Glutamatergic neuron (in vitro differentiated cells): ENCODE measurements at regions not wholly inside any gene's neighbourhood (a gene's known extent, or its start where the extent isn't known, plus 50 kb on each side); places are given as distances from the start of the nearest gene placed in this dataset.

Experiments
- DNase-seq: peaks from one replicate; pipeline ENCODE4 v3.0.0; 2022
- H3K27ac Mint-ChIP-seq: one replicate; pipeline ENCODE4 v1.8.0; 2020; ENCODE audit warnings: mild to moderate bottlenecking, mixed read lengths, inconsistent platforms; ENCODE audit not compliant: unreplicated experiment
- H3K27me3 Mint-ChIP-seq: one replicate; pipeline ENCODE4 v1.8.0; 2020; ENCODE audit warnings: mild to moderate bottlenecking, moderate library complexity, mixed read lengths, inconsistent platforms; ENCODE audit not compliant: unreplicated experiment
- H3K36me3 Mint-ChIP-seq: one replicate; pipeline ENCODE4 v1.8.0; 2020; ENCODE audit warnings: mild to moderate bottlenecking, mixed read lengths, inconsistent platforms; ENCODE audit not compliant: unreplicated experiment
- H3K4me1 Mint-ChIP-seq: one replicate; pipeline ENCODE4 v1.8.0; 2020; ENCODE audit warnings: mild to moderate bottlenecking, low read depth, mixed read lengths, inconsistent platforms; ENCODE audit not compliant: unreplicated experiment
- H3K4me3 Mint-ChIP-seq: one replicate; pipeline ENCODE4 v1.8.0; 2020; ENCODE audit warnings: mild to moderate bottlenecking, mixed read lengths, inconsistent platforms; ENCODE audit not compliant: unreplicated experiment
- H3K9me3 Mint-ChIP-seq: one replicate; pipeline ENCODE4 v1.8.0; 2020; ENCODE audit warnings: mild to moderate bottlenecking, moderate library complexity, mixed read lengths, inconsistent platforms; ENCODE audit not compliant: unreplicated experiment
- CTCF ChIP-seq: fragments of 200-600 bp; sonication (generic); IDR thresholded peaks from one replicate; pipeline ENCODE4 v1.5.0; 2021; ENCODE audit not compliant: partially characterized antibody, unreplicated experiment

GRCh38 chr4:110372485-110372884 lies 103.5 kb upstream of the ENPEP start:
- Mint-ChIP-seq H3K27ac (no peak overlapping the region), H3K4me3 (no peak overlapping the region), H3K27me3 (no peaks in the 10 kb centered on the region), H3K9me3 (no peaks in the 10 kb centered on the region), H3K36me3 (no peaks in the 10 kb centered on the region), H3K4me1 (no peaks in the 10 kb centered on the region)
- DNase-seq: no peak
- no peak for TF ChIP-seq CTCF

GRCh38 chr4:110371016-110371770 lies 104.8 kb upstream of the ENPEP start:
- Mint-ChIP-seq H3K27me3 (no peaks in the 10 kb centered on the region), H3K27ac (no peak overlapping the region), H3K9me3 (no peaks in the 10 kb centered on the region), H3K4me1 (no peaks in the 10 kb centered on the region), H3K36me3 (no peaks in the 10 kb centered on the region), H3K4me3 (no peak overlapping the region)
- TF ChIP-seq CTCF: no peak
- DNase-seq: no peak

- TF ChIP-seq CTCF: no peak
- Mint-ChIP-seq H3K4me1 (peaks cover 11% of the 10 kb centered on the region), H3K27me3 (no peaks in the 10 kb centered on the region), H3K27ac (no peak overlapping the region), H3K9me3 (no peaks in the 10 kb centered on the region), H3K4me3 (no peak overlapping the region), H3K36me3 (no peaks in the 10 kb centered on the region)
- no peak for DNase-seq
These were observed 107.5 kb upstream of the ENPEP start for GRCh38 chr4:110368409-110368808.

GRCh38 chr4:110367156-110367555 lies 108.8 kb upstream of the ENPEP start:
- Mint-ChIP-seq H3K27me3 (no peaks in the 10 kb centered on the region), H3K9me3 (no peaks in the 10 kb centered on the region), H3K4me1 (peaks cover 11% of the 10 kb centered on the region), H3K4me3 (no peak overlapping the region), H3K27ac (no peak overlapping the region), H3K36me3 (no peaks in the 10 kb centered on the region)
- no peak for DNase-seq
- TF ChIP-seq CTCF: no peak

- no peak overlapping the region for H3K4me3 Mint-ChIP-seq
- peaks cover 11% of the 10 kb centered on the region for H3K4me1 Mint-ChIP-seq
- H3K27me3 Mint-ChIP-seq: no peaks in the 10 kb centered on the region
- H3K36me3 Mint-ChIP-seq: no peaks in the 10 kb centered on the region
- no peak for TF ChIP-seq CTCF
- H3K9me3 Mint-ChIP-seq: no peaks in the 10 kb centered on the region
- no peak for DNase-seq
- no peak overlapping the region for H3K27ac Mint-ChIP-seq
These were observed 110.2 kb upstream of the ENPEP start for GRCh38 chr4:110365761-110366160.
